AG04449 (cell line): ENCODE measurements at regions not wholly inside any gene's neighbourhood (a gene's known extent, or its start where the extent isn't known, plus 50 kb on each side); places are given as distances from the start of the nearest gene placed in this dataset.

Experiments
- CTCF ChIA-PET: fragments of 350-600 bp; formaldehyde crosslinking; extraction: SDS; loops from one replicate; lab custom pipeline; 2021; ENCODE audit warnings: antibody characterized with exemption; lab: Yijun Ruan, JAX
- POLR2A ChIA-PET: fragments of 400-600, 350-600 bp; formaldehyde crosslinking; extraction: SDS; loops from one replicate; lab custom pipeline; 2020; ENCODE audit warnings: antibody characterized with exemption, inconsistent platforms; lab: Yijun Ruan, JAX
- DNase-seq: peaks from one replicate; pipeline ENCODE4 v3.0.0-alpha.2; 2010; ENCODE audit warnings: low read depth, low spot score
- H3K4me3 ChIP-seq: 2 replicates; pipeline ENCODE4 v1.5.1; 2011; ENCODE audit warnings: low read depth, mild to moderate bottlenecking, control low read depth, low read length
- TF ChIP-seq, protein P1 (sequence below): IDR thresholded peaks from one replicate; pipeline ENCODE4 v1.5.1; 2011; ENCODE audit warnings: mild to moderate bottlenecking, moderate library complexity, low read length, control low read depth, inconsistent platforms; ENCODE audit not compliant: insufficient read depth; ENCODE audit errors: missing control alignments

DNA sequence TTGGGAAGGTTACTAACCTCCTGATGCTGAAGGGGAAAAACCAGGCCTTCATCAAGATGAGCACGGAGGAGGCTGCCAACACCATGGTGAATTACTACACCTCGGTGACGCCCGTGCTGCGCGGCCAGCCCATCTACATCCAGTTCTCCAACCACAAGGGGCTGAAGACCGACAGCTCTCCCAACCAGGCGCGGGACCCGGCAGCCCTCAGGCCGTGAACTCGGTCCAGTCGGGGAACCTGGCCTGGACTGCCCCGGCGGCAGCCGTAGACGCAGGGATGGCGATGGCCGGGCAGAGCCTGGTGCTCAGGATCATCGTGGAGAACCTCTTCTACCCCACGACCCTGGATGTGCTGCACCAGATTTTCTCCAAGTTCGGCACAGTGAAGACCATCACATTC lies 133.0 kb upstream of the FUT8 start:
- TF ChIP-seq, protein P1, sequence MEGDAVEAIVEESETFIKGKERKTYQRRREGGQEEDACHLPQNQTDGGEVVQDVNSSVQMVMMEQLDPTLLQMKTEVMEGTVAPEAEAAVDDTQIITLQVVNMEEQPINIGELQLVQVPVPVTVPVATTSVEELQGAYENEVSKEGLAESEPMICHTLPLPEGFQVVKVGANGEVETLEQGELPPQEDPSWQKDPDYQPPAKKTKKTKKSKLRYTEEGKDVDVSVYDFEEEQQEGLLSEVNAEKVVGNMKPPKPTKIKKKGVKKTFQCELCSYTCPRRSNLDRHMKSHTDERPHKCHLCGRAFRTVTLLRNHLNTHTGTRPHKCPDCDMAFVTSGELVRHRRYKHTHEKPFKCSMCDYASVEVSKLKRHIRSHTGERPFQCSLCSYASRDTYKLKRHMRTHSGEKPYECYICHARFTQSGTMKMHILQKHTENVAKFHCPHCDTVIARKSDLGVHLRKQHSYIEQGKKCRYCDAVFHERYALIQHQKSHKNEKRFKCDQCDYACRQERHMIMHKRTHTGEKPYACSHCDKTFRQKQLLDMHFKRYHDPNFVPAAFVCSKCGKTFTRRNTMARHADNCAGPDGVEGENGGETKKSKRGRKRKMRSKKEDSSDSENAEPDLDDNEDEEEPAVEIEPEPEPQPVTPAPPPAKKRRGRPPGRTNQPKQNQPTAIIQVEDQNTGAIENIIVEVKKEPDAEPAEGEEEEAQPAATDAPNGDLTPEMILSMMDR = no peak
- H3K4me3 ChIP-seq = no peak overlapping the region
- DNase-seq = no peak
- ChIA-PET CTCF (interaction anchor here (1.2 kb wide), 1 partner anchor 10 kb away, joined by 3 read pairs; no protein-coding TSS in a partner anchor), POLR2A (no interaction called here)

DNA sequence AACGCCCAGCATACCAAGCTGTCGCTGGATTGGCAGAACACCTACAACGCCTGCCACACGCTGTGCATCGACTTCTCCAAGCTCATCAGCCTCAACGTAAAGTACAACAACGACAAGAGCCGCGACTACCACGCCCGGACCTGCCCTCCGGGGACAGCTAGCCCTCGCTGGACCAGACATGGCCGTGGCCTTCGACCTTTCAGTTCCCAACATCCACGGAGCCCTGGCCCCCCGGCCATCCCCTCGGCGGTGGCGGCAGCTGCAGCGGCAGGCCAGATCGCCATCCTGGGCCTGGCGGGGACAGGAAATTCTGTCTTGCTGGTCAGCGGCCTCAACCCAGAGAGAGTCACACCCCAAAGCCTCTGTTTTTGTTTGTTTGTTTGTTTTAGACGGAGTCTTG lies 132.6 kb upstream of the FUT8 start:
- ChIA-PET POLR2A (no interaction called here), CTCF (no interaction called here)
- H3K4me3 ChIP-seq = no peak overlapping the region
- no peak for DNase-seq
- TF ChIP-seq, protein P1 = no peak

GRCh38 chr14:65280653-65281052 lies 131.9 kb upstream of the FUT8 start:
- ChIA-PET CTCF (no interaction called here), POLR2A (no interaction called here)
- DNase-seq = no peak
- TF ChIP-seq, protein P1 = no peak
- no peak overlapping the region for H3K4me3 ChIP-seq

DNA sequence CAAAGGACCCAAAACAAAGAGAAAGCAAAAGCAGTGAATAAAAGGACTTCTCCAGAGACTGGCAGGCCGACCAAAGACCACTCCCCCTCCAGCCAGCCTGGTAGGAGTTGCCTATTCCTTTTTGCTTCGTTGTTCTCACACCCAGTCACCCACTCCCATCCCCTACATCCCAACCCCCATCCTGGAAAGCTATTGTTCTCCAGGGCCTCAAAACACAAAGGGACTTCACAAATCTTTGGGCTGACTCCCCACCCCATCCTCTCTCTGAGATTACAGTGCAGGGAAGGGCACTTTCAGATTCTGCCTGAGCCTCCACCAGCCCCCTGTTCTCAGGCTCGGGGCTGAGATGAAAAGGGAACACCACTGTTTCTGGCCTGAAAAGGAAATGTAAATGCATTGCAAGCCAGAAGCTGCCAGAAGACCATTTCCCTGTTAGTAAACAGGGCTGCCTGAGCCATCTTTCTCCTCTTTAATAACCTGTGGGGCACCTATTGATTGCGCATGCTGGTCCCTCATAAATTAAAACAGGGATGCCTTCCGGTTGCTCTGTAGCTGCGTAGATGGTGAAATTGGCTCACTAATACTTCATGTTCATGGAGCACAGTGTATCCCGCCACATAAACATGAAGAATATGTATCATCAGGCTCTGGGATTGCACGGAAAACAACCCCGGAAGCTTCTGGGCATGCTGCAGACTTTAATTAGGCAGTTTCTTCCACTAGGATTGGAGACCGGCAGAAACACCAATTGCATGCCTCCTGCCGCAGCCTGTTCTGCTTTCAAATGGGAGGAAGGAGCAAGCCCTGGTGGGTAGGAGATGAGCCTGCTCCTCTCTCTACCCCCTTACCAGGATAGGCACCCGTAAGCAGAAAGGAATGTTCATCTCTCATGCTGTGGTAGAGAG lies 130.3 kb upstream of the FUT8 start:
- TF ChIP-seq, protein P1 = no peak
- H3K4me3 ChIP-seq = peak overlapping the region; percentile 28
- DNase-seq = peak; percentile 72
- ChIA-PET POLR2A (interaction anchor here (0.8 to 1.4 kb wide), 4 partner anchors 9 to 80 kb away, joined by 3 to 5 read pairs (median 3); no protein-coding TSS in a partner anchor), CTCF (interaction anchor here (0.6 to 1.9 kb wide), 7 partner anchors 11 to 1990 kb away, joined by 3 to 8 read pairs (median 3); partner anchors contain the start of gene FUT8)

GRCh38 chr14:65282896-65283253 lies 129.7 kb upstream of the FUT8 start:
- TF ChIP-seq, protein P1 = no peak
- POLR2A ChIA-PET = interaction anchor here (0.8 to 1.4 kb wide), 4 partner anchors 9 to 79 kb away, joined by 3 to 5 read pairs (median 3); no protein-coding TSS in a partner anchor

DNA sequence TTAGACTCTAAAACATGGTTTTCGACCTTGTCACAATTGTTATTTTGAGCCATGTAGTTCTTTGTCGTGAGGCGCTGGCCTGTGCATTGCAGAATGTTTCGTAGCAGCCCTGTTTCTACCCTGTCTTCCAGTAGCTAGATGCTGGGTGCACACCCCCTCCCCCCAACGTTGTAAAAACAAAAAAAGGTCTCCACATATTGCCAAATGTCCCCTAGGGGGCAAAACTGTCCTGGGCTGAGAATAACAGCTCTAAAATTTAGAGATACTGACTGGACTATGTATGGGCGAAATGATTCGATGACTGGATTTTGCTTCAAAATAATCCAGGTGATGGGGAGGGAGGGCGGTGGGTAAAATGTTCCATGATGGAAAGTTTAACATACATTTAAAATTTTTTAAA lies 126.1 kb upstream of the FUT8 start:
- no peak for DNase-seq
- TF ChIP-seq, protein P1 = no peak
- CTCF ChIA-PET = interaction anchor here (1.1 kb wide), 1 partner anchor 33 kb away, joined by 3 read pairs; no protein-coding TSS in a partner anchor
- no peak overlapping the region for H3K4me3 ChIP-seq
- POLR2A ChIA-PET = interaction anchor here (1.1 kb wide), 1 partner anchor 125 kb away, joined by 3 read pairs; no protein-coding TSS in a partner anchor

More at GRCh38 chr14:65282896-65283253, 129.7 kb upstream of the FUT8 start:
- CTCF ChIA-PET = interaction anchor here (0.6 to 1.9 kb wide), 6 partner anchors 11 to 1990 kb away, joined by 3 to 8 read pairs (median 4); partner anchors contain the start of gene FUT8
- DNase-seq = no peak
- H3K4me3 ChIP-seq = peak overlapping the region; percentile 35
